Gastrocnemius medialis (tissue), 4 donors: ENCODE measurements at regions not wholly inside any gene's neighbourhood (a gene's known extent, or its start where the extent isn't known, plus 50 kb on each side); places are given as distances from the start of the nearest gene placed in this dataset.

Experiments
- ATAC-seq, 2 donors: fragments of 150-250 bp; one replicate each; pipeline ENCODE4 v1.9.1; 2016
- DNase-seq, 2 donors: peaks; one replicate each; pipeline ENCODE4 v3.0.0-alpha.2; 2019
- H3K27ac ChIP-seq, 4 donors: fragments of 200-600 bp; sonication (generic); 1 replicate in 1 of 4; 2 replicates in 3 of 4; pipeline ENCODE4 v1.5.1; 2016 to 2018; ENCODE audit warnings: mild to moderate bottlenecking in 2 of 4, moderate library complexity in 1 of 4
- H3K27me3 ChIP-seq, 3 donors: fragments of 200-600 bp; sonication (generic) in 2 of 3; 1 replicate in 1 of 3; 2 replicates in 2 of 3; pipeline versions ENCODE4 v1.5.1 to v1.6.0; 2016 to 2019; ENCODE audit warnings: mild to moderate bottlenecking in 1 of 3, moderate library complexity in 1 of 3
- H3K36me3 ChIP-seq, 2 donors: fragments of 200-600 bp; sonication (generic) in 1 of 2; one replicate each; pipeline ENCODE4 v1.5.1; 2017 to 2018
- H3K4me1 ChIP-seq, 2 donors: fragments of 200-600 bp; sonication (generic) in 1 of 2; one replicate each; pipeline ENCODE4 v1.5.1; 2016 to 2017; ENCODE audit warnings: mild to moderate bottlenecking in 2 of 2
- H3K4me3 ChIP-seq, 4 donors: fragments of 200-600 bp; sonication (generic) in 3 of 4; 1 replicate in 1 of 4; 2 replicates in 3 of 4; pipeline ENCODE4 v1.5.1; 2016 to 2019; ENCODE audit warnings: mild to moderate bottlenecking in 2 of 4
- H3K9me3 ChIP-seq, 3 donors: fragments of 200-600 bp; sonication (generic) in 2 of 3; 1 replicate in 1 of 3; 2 replicates in 2 of 3; pipeline ENCODE4 v1.5.1; 2016 to 2019
- POLR2A ChIP-seq, 2 donors: fragments of 450-650 bp; IDR thresholded peaks; one replicate each; pipeline ENCODE4 v1.6.1; 2017; ENCODE audit warnings: antibody characterized with exemption in 2 of 2, mild to moderate bottlenecking in 2 of 2, moderate library complexity in 2 of 2
- in situ Hi-C, 4 donors: fragments of 200-750 bp; cut with MboI; loops; one replicate each; pipeline versions ENCODE4 v1.15.0 to v1.8.0; 2017; ENCODE audit warnings: low sequenced_read_pairs in 4 of 4
- intact Hi-C: fragments of 100-400 bp; cut with DNase I; formaldehyde crosslinking; loops from one replicate; pipeline ENCODE4 v1.15.1; 2023; ENCODE audit warnings: low total_unique reads
- TF ChIP-seq, protein P1 (sequence below), 5 experiments: fragments of 450-650 bp in 3 of 5; fragments of 200-600 bp in 2 of 5; sonication (generic) in 2 of 5; IDR thresholded peaks in 4 of 5; conservative IDR thresholded peaks in 1 of 5; 1 replicate in 4 of 5; 2 replicates in 1 of 5; pipeline ENCODE4 v1.5.1; 2016 to 2019; ENCODE audit warnings: antibody characterized with exemption in 5 of 5, mild to moderate bottlenecking in 3 of 5, moderate library complexity in 3 of 5

DNA sequence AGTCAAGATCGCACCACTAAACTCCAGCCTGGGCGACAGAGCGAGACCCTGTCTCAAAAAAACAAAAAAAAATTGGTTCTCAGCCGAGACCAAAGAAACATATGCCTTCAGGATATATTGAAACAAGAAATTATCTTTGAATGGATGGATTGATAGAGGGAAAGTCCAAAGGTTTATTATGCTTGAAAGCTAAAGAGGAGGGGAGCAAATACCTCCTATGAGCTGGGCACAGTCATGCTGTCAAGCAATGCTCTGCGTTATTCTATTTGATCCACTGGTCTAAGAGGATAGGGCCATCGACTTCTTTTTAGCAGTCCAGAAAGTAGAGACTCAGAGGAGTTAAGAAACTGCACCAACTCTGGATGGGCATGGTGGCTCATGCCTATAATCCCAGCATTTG, 85.9 kb upstream of the SLC34A2 start:
- no peaks in the 10 kb centered on the region for H3K27me3 ChIP-seq
- H3K27ac ChIP-seq, result no peak overlapping the region
- intact Hi-C loops, result no loop called here
- DNase-seq, result no peak
- H3K4me1 ChIP-seq, result no peaks in the 10 kb centered on the region
- no peaks in the 10 kb centered on the region for H3K36me3 ChIP-seq
- in situ Hi-C loops, result no loop called here
- TF ChIP-seq, protein P1, sequence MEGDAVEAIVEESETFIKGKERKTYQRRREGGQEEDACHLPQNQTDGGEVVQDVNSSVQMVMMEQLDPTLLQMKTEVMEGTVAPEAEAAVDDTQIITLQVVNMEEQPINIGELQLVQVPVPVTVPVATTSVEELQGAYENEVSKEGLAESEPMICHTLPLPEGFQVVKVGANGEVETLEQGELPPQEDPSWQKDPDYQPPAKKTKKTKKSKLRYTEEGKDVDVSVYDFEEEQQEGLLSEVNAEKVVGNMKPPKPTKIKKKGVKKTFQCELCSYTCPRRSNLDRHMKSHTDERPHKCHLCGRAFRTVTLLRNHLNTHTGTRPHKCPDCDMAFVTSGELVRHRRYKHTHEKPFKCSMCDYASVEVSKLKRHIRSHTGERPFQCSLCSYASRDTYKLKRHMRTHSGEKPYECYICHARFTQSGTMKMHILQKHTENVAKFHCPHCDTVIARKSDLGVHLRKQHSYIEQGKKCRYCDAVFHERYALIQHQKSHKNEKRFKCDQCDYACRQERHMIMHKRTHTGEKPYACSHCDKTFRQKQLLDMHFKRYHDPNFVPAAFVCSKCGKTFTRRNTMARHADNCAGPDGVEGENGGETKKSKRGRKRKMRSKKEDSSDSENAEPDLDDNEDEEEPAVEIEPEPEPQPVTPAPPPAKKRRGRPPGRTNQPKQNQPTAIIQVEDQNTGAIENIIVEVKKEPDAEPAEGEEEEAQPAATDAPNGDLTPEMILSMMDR (IDR thresholded peaks at IDR 0.05 in 4 of 5, conservative IDR thresholded peaks at IDR 0.05 in 1 of 5), result no peak
- no peak for TF ChIP-seq POLR2A (IDR thresholded peaks at IDR 0.05)
- H3K4me3 ChIP-seq, result no peak overlapping the region
- no peak for ATAC-seq
- H3K9me3 ChIP-seq, result no peaks in the 10 kb centered on the region

DNA sequence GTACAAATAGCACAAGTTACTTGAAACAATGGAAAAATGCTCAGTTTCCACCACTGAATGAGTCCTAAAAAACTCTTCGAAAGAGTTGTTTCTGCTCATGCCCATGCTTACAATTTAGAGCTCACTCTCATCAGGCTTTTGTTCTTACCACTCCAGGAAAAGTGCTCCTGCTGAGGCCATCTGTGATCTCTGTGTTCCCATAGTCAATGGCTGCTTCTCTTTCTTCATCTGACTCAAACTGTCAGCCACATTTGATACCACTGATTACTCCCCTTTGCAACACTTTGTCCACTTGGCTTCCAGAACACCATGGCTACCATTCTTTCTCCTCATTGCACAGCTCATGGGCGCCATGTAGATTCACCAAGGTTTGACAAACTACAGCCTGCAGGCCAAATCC, 80.0 kb upstream of the SLC34A2 start:
- Histone ChIP-seq H3K27ac (no peak overlapping the region), H3K36me3 (no peaks in the 10 kb centered on the region), H3K4me1 (no peaks in the 10 kb centered on the region), H3K9me3 (no peaks in the 10 kb centered on the region), H3K27me3 (no peaks in the 10 kb centered on the region), H3K4me3 (no peak overlapping the region)
- ATAC-seq (no peak), DNase-seq (no peak)
- no peak for TF ChIP-seq POLR2A (IDR thresholded peaks at IDR 0.05)
- TF ChIP-seq, protein P1 (IDR thresholded peaks at IDR 0.05 in 4 of 5, conservative IDR thresholded peaks at IDR 0.05 in 1 of 5), result no peak
- intact Hi-C loops (no loop called here), in situ Hi-C loops (no loop called here)

DNA sequence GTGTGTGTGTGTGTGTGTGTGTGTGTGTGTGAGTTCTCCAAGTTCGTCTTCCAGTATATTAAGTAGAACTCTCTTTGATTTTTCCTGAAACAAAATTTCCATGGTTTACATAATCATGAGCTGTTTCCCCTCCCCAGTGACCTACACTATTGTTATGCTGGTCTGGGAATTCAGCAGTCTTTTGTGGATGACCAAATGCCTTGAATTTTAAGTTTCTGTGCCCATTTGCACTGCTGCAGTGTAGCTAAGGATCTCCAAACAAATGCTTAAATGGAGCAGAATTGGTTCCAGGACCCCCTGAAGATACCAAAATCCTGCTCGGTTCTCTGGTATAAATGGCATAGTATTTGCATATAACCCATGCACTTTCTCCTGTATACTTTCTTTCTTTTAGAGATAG, 77.2 kb upstream of the SLC34A2 start:
- in situ Hi-C loops (no loop called here), intact Hi-C loops (no loop called here)
- TF ChIP-seq, protein P1 (IDR thresholded peaks at IDR 0.05 in 4 of 5, conservative IDR thresholded peaks at IDR 0.05 in 1 of 5), result no peak
- TF ChIP-seq POLR2A (IDR thresholded peaks at IDR 0.05), result no peak
- DNase-seq (no peak), ATAC-seq (no peak)
- Histone ChIP-seq H3K27ac (no peak overlapping the region), H3K36me3 (no peaks in the 10 kb centered on the region), H3K27me3 (no peaks in the 10 kb centered on the region), H3K4me3 (no peak overlapping the region), H3K4me1 (no peaks in the 10 kb centered on the region), H3K9me3 (no peaks in the 10 kb centered on the region)

DNA sequence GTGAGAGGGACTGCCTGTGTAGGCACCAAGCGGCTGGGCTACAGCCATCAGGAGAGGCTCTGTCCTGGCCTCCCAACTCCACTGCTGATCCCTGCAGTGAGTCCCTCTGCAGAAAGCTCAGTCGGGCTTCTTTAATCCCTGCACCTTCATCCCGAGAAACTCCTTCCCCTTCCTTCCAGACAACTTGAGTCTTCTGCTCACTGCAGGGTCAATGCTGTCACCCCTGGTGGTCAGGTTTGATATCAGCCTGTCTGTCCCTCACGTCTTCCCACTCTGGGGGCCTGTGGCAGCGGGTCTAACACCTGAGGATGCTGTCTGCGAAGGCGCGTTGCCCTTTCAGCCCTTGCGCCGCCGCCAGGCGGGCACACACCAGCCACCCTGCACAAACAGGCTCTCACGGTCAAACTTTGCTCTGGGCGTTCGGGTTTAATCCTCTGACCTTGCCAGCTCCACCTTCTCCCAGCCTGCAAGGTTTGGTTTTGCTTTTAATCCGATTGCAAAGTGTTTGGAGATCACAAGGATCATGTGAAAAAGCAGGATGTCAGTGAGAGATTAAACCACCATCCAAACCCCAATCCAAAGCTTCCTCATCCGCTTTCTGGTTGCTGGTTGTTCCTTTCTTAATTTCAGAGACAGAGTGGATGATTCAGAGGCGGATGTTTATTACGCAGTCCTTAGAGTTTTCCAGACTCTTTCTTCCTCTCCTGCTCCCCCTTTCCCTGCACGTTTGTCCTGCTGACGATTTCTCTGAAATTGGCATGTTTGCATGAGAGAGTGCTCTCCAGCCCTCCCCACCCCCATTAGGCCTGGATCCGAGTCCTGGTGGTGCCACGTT, 74.8 kb upstream of the SLC34A2 start:
- intact Hi-C loops, result no loop called here

More for the DNA sequence above, 74.8 kb upstream of the SLC34A2 start:
- H3K27ac ChIP-seq, result no peak overlapping the region
- H3K9me3 ChIP-seq, result no peaks in the 10 kb centered on the region
- H3K4me1 ChIP-seq, result no peaks in the 10 kb centered on the region
- TF ChIP-seq POLR2A (IDR thresholded peaks at IDR 0.05), result no peak
- TF ChIP-seq, protein P1 (IDR thresholded peaks at IDR 0.05 in 4 of 5, conservative IDR thresholded peaks at IDR 0.05 in 1 of 5), result no peak
- DNase-seq, result no peak
- in situ Hi-C loops, result no loop called here
- ATAC-seq, result no peak
- H3K27me3 ChIP-seq, result no peaks in the 10 kb centered on the region
- no peaks in the 10 kb centered on the region for H3K36me3 ChIP-seq
- H3K4me3 ChIP-seq, result no peak overlapping the region
